H1 (cell line): ENCODE measurements at regions not wholly inside any gene's neighbourhood (a gene's known extent, or its start where the extent isn't known, plus 50 kb on each side); places are given as distances from the start of the nearest gene placed in this dataset.

Experiments used
- RXRA ChIP-seq: IDR thresholded peaks from 2 replicates; pipeline ENCODE4 v1.6.1; 2011; ENCODE audit warnings: low read depth, mild to moderate bottlenecking, low read length, moderate library complexity; ENCODE audit not compliant: insufficient read depth

DNA sequence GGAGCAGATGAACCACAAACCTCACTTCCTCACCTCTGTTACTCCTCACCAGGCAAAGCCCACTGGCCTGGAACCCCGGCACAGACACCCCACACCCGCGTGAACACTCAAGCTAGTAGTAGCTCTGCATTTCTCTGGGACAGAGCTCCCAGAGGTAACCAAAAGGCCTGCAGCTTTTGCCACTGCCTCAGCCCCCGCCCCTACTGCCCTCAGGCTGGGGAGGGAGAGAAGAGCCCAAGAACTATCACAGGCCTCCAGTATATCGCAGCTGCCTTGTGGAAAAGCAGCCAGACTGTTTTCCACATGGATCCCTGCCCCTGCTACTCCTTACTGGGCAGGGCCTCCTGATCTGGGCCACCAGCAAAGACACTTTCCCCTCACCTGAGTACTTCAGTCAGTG lies 728.7 kb upstream of the ACTRT1 start (continued):
- no peak for TF ChIP-seq RXRA
